ENCODE measurements at regions not wholly inside any gene's neighbourhood (a gene's known extent, or its start where the extent isn't known, plus 50 kb on each side); places are given as distances from the start of the nearest gene placed in this dataset.

DNA sequence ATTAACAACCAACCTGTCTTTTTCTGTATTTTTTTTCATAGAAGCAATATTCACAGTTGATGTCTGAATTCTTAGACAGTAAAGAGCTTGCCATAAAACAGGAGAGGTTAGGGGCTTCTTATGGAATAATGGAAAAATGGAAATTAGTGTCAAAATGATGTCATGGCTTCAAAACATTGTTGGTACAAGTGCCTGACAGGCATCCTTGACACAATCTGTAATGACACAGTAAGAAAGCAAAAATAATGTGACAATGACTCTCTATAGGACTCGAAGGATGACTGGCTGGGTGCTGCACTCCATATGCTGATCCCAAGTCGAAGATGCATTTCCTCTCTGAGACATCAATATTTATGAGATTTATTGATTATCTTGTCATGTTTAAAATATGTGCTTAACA, 205.3 kb upstream of the DACH1 start (continued):
- TF ChIP-seq CUX1 (IDR thresholded peaks at IDR 0.05; ENCODE audit: insufficient replicate concordance, low read depth, low read length) (no peak), JUNB (IDR thresholded peaks at IDR 0.05) (no peak), LARP7 (IDR thresholded peaks at IDR 0.05) (no peak), PAX8 (IDR thresholded peaks at IDR 0.05) (no peak), MEF2B (IDR thresholded peaks at IDR 0.05; ENCODE audit: partially characterized antibody, poor library complexity, severe bottlenecking) (no peak), CREB1 (IDR thresholded peaks at IDR 0.05; ENCODE audit: low read depth) (no peak), ZBED1 (IDR thresholded peaks at IDR 0.05; ENCODE audit: borderline replicate concordance) (no peak)

- SMC1A ChIA-PET (ENCODE audit: uncharacterized antibody, unreplicated experiment), result interaction anchor here (0.6 kb wide), 1 partner anchor 89 kb away, joined by 3 read pairs; no protein-coding TSS in a partner anchor
- H3K4me1 ChIP-seq (ENCODE audit: control insufficient read depth, insufficient read depth, low read length), result no peaks in the 10 kb centered on the region
- intact Hi-C loops (cut with micrococcal nuclease; ENCODE audit: unreplicated experiment) (no loop called here), in situ Hi-C loops (cut with MboI) (no loop called here)
- no peak overlapping the region for H3K4me3 ChIP-seq
- DNase-seq (ENCODE audit: low read depth, low spot score), result no peak
- FAIRE-seq, result no peak
- no peak for TF ChIP-seq FOXK2 (IDR thresholded peaks at IDR 0.05)
- no peak for TF ChIP-seq PAX8 (IDR thresholded peaks at IDR 0.05)
- BruUV-seq (replicated peaks), result no TSS peak
- no peak overlapping the region for H3K9ac ChIP-seq (ENCODE audit: control insufficient read depth, insufficient read depth, low read length)
- POLR2A ChIA-PET, result no interaction called here
- H3K4me2 ChIP-seq (ENCODE audit: control insufficient read depth, insufficient read depth), result no peak overlapping the region
- no peaks in the 10 kb centered on the region for H4K20me1 ChIP-seq (ENCODE audit: control insufficient read depth, insufficient read depth)
- H3K79me2 ChIP-seq (ENCODE audit: control insufficient read depth, insufficient read depth, low read length), result no peaks in the 10 kb centered on the region
- no peak overlapping the region for H2AFZ ChIP-seq (ENCODE audit: control insufficient read depth, low read depth, low read length)
- no peaks in the 10 kb centered on the region for H3K36me3 ChIP-seq (ENCODE audit: control insufficient read depth in 2 of 2, insufficient read depth in 2 of 2, low read length in 1 of 2)
- WGBS (ENCODE audit: insufficient coverage, insufficient replicate concordance, low lambda C conversion rate, missing lambda C conversion rate), result 0% methylated on average over 4 of the region's 4 CpGs
- RAD21 ChIA-PET (ENCODE audit: unreplicated experiment), result no interaction called here
- no peaks in the 10 kb centered on the region for H3K27me3 ChIP-seq (replicated peaks in 1 of 2; ENCODE audit: control insufficient read depth in 2 of 2, insufficient read depth in 2 of 2, low read length in 1 of 2)
- H3K27ac ChIP-seq (ENCODE audit: control insufficient read depth, insufficient read depth), result no peak overlapping the region
- no peak for ATAC-seq
- H3K9me3 ChIP-seq (replicated peaks; ENCODE audit: control insufficient read depth, insufficient read depth, low read length), result no peaks in the 10 kb centered on the region
- CTCF ChIA-PET, result no interaction called here
These were observed 204.7 kb upstream of the DACH1 start for GRCh38 chr13:72071713-72072112.
